H1 (cell line): ENCODE measurements at regions not wholly inside any gene's neighbourhood (a gene's known extent, or its start where the extent isn't known, plus 50 kb on each side); places are given as distances from the start of the nearest gene placed in this dataset.

Experiments
- BCL11A ChIP-seq, 2 experiments: IDR thresholded peaks; one replicate each; pipeline ENCODE4 v1.6.1; 2011; ENCODE audit warnings: low read depth in 2 of 2, low read length in 2 of 2, mild to moderate bottlenecking in 2 of 2
- BRCA1 ChIP-seq: IDR thresholded peaks from 2 replicates; pipeline ENCODE4 v1.6.1; 2012; ENCODE audit warnings: low read depth, low read length, improper control_type of control experiment
- CHD1 ChIP-seq: IDR thresholded peaks from 2 replicates; pipeline ENCODE4 v1.6.1; 2012; ENCODE audit warnings: low read depth, low read length, improper control_type of control experiment
- NRF1 ChIP-seq: IDR thresholded peaks from 2 replicates; pipeline ENCODE4 v1.6.1; 2011; ENCODE audit warnings: mild to moderate bottlenecking, low read depth, low read length, improper control_type of control experiment
- RXRA ChIP-seq: IDR thresholded peaks from 2 replicates; pipeline ENCODE4 v1.6.1; 2011; ENCODE audit warnings: low read depth, mild to moderate bottlenecking, low read length, moderate library complexity; ENCODE audit not compliant: insufficient read depth
- TAF7 ChIP-seq: optimal IDR thresholded peaks from 2 replicates; pipeline ENCODE3; 2011; ENCODE audit warnings: low read depth, mild to moderate bottlenecking, inconsistent platforms, low read length, moderate library complexity, borderline replicate concordance
- TCF12 ChIP-seq: IDR thresholded peaks from 2 replicates; pipeline ENCODE4 v1.6.1; 2011; ENCODE audit warnings: low read depth, mild to moderate bottlenecking, low read length
- TF ChIP-seq, protein P1 (sequence below): fragments of 300-600 bp; sonication (generic); IDR thresholded peaks from 2 replicates; pipeline ENCODE4 v1.7.1; 2012; ENCODE audit warnings: low read length, moderate library complexity, mild to moderate bottlenecking, inconsistent platforms; ENCODE audit not compliant: insufficient replicate concordance

DNA sequence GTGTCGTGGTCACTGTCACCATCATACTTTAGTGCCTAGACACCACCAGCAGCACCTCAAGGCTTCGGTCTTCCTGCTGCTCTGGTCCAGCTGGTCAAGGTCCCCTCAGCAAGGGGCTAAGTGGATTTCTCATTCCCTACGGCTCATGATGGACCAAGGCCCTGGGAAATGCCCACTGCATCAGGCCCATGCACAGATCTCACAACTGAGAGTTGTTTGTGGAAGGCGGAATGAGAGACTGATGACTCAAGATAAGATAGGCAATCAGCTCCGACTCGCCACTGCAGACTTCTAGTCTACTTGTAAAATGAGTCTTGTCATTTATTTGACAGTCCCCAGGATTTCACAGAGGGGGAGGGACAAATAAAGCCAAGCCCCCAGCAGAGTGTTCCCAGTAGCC is 108.4 kb upstream of the TBX20 start (continued):
- TF ChIP-seq, protein P1, sequence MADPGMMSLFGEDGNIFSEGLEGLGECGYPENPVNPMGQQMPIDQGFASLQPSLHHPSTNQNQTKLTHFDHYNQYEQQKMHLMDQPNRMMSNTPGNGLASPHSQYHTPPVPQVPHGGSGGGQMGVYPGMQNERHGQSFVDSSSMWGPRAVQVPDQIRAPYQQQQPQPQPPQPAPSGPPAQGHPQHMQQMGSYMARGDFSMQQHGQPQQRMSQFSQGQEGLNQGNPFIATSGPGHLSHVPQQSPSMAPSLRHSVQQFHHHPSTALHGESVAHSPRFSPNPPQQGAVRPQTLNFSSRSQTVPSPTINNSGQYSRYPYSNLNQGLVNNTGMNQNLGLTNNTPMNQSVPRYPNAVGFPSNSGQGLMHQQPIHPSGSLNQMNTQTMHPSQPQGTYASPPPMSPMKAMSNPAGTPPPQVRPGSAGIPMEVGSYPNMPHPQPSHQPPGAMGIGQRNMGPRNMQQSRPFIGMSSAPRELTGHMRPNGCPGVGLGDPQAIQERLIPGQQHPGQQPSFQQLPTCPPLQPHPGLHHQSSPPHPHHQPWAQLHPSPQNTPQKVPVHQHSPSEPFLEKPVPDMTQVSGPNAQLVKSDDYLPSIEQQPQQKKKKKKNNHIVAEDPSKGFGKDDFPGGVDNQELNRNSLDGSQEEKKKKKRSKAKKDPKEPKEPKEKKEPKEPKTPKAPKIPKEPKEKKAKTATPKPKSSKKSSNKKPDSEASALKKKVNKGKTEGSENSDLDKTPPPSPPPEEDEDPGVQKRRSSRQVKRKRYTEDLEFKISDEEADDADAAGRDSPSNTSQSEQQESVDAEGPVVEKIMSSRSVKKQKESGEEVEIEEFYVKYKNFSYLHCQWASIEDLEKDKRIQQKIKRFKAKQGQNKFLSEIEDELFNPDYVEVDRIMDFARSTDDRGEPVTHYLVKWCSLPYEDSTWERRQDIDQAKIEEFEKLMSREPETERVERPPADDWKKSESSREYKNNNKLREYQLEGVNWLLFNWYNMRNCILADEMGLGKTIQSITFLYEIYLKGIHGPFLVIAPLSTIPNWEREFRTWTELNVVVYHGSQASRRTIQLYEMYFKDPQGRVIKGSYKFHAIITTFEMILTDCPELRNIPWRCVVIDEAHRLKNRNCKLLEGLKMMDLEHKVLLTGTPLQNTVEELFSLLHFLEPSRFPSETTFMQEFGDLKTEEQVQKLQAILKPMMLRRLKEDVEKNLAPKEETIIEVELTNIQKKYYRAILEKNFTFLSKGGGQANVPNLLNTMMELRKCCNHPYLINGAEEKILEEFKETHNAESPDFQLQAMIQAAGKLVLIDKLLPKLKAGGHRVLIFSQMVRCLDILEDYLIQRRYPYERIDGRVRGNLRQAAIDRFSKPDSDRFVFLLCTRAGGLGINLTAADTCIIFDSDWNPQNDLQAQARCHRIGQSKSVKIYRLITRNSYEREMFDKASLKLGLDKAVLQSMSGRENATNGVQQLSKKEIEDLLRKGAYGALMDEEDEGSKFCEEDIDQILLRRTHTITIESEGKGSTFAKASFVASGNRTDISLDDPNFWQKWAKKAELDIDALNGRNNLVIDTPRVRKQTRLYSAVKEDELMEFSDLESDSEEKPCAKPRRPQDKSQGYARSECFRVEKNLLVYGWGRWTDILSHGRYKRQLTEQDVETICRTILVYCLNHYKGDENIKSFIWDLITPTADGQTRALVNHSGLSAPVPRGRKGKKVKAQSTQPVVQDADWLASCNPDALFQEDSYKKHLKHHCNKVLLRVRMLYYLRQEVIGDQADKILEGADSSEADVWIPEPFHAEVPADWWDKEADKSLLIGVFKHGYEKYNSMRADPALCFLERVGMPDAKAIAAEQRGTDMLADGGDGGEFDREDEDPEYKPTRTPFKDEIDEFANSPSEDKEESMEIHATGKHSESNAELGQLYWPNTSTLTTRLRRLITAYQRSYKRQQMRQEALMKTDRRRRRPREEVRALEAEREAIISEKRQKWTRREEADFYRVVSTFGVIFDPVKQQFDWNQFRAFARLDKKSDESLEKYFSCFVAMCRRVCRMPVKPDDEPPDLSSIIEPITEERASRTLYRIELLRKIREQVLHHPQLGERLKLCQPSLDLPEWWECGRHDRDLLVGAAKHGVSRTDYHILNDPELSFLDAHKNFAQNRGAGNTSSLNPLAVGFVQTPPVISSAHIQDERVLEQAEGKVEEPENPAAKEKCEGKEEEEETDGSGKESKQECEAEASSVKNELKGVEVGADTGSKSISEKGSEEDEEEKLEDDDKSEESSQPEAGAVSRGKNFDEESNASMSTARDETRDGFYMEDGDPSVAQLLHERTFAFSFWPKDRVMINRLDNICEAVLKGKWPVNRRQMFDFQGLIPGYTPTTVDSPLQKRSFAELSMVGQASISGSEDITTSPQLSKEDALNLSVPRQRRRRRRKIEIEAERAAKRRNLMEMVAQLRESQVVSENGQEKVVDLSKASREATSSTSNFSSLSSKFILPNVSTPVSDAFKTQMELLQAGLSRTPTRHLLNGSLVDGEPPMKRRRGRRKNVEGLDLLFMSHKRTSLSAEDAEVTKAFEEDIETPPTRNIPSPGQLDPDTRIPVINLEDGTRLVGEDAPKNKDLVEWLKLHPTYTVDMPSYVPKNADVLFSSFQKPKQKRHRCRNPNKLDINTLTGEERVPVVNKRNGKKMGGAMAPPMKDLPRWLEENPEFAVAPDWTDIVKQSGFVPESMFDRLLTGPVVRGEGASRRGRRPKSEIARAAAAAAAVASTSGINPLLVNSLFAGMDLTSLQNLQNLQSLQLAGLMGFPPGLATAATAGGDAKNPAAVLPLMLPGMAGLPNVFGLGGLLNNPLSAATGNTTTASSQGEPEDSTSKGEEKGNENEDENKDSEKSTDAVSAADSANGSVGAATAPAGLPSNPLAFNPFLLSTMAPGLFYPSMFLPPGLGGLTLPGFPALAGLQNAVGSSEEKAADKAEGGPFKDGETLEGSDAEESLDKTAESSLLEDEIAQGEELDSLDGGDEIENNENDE: no peak
- TF ChIP-seq TAF7 (no peak), CHD1 (no peak), TCF12 (no peak), RXRA (no peak), BRCA1 (no peak), NRF1 (no peak), BCL11A (IDR thresholded peaks at IDR 0.05; ENCODE audit: low read depth in 2 of 2, low read length in 2 of 2) (no peak)
